Mucosa of gallbladder (tissue), 1 donor: ENCODE measurements at regions not wholly inside any gene's neighbourhood (a gene's known extent, or its start where the extent isn't known, plus 50 kb on each side); places are given as distances from the start of the nearest gene placed in this dataset.

Experiments
- DNase-seq: peaks from one replicate; pipeline ENCODE4 v3.0.0-alpha.2; 2020; ENCODE audit warnings: low spot score
- donor health status: DM: no; HTN: no; CAD: no.

- no peak for DNase-seq
These were observed 149.9 kb downstream of the SPATA19 start for GRCh38 chr11:133695387-133695786.

GRCh38 chr11:133694701-133695100, 150.6 kb downstream of the SPATA19 start:
- DNase-seq, result no peak

GRCh38 chr11:133693110-133693509, 152.2 kb downstream of the SPATA19 start:
- DNase-seq, result no peak

- DNase-seq, result no peak
These were observed 153.0 kb downstream of the SPATA19 start for GRCh38 chr11:133692126-133692934.

GRCh38 chr11:133687781-133688180, 155.5 kb upstream of the OPCML start:
- no peak for DNase-seq

- DNase-seq, result no peak
These were observed 149.6 kb upstream of the OPCML start for GRCh38 chr11:133681901-133682300.

GRCh38 chr11:133679896-133680295, 147.6 kb upstream of the OPCML start:
- DNase-seq, result no peak

- no peak for DNase-seq
These were observed 145.9 kb upstream of the OPCML start for GRCh38 chr11:133678191-133678590.

GRCh38 chr11:133677387-133677786, 145.1 kb upstream of the OPCML start:
- DNase-seq, result no peak

GRCh38 chr11:133676265-133676664, 144.0 kb upstream of the OPCML start:
- no peak for DNase-seq

GRCh38 chr11:133669371-133670053, 137.2 kb upstream of the OPCML start:
- DNase-seq, result no peak

GRCh38 chr11:133663135-133663985, 131.1 kb upstream of the OPCML start:
- no peak for DNase-seq

GRCh38 chr11:133661846-133662245, 129.5 kb upstream of the OPCML start:
- no peak for DNase-seq

- no peak for DNase-seq
These were observed 127.9 kb upstream of the OPCML start for GRCh38 chr11:133660202-133660568.

- no peak for DNase-seq
These were observed 127.4 kb upstream of the OPCML start for GRCh38 chr11:133659538-133660201.

- no peak for DNase-seq
These were observed 124.8 kb upstream of the OPCML start for GRCh38 chr11:133657054-133657453.

GRCh38 chr11:133656082-133656635, 123.9 kb upstream of the OPCML start:
- no peak for DNase-seq

GRCh38 chr11:133654630-133655212, 122.4 kb upstream of the OPCML start:
- no peak for DNase-seq

- no peak for DNase-seq
These were observed 121.0 kb upstream of the OPCML start for GRCh38 chr11:133653336-133653735.

- DNase-seq, result no peak
These were observed 117.8 kb upstream of the OPCML start for GRCh38 chr11:133650082-133650481.

- no peak for DNase-seq
These were observed 116.7 kb upstream of the OPCML start for GRCh38 chr11:133649040-133649439.
